GM21723 (cell line): ENCODE measurements at regions not wholly inside any gene's neighbourhood (a gene's known extent, or its start where the extent isn't known, plus 50 kb on each side); places are given as distances from the start of the nearest gene placed in this dataset.
"Not testable (repeated sequence)": the region's sequence is repeated elsewhere in the genome, so short reads cannot be mapped to it uniquely, and the experiment has no call there.

Source experiments
- ATAC-seq: cut with Tn5 transposase; IDR thresholded peaks from one replicate; pipeline ENCODE4 v1.9.1; 2021; ENCODE audit warnings: mild to moderate bottlenecking, moderate library complexity; ENCODE audit not compliant: unreplicated experiment

DNA sequence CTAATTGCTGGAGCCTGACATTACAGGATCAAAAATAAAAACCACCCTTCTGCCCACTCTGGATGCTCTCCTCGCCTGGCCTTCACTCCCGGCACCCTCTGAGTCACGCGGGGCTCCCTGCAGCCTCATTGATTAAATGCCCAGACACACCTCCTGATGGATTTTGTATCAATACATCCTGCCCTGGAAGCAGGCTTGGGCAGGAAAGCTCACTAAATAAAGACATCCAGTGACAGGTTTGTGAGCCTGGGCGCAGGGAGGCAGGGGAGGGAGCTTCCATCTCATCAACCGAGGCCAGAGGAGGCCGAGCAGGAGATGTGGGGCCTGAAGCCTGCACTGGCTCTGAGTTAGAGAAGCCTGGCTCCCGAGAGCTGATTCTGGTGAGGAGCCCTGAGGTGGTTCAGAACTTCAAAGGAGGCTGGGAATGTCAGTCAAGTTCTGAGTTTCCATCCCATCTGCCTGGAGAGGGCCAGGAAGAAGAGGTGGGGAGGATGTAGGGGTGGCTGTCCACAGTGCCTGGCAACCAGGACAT is 318.6 kb downstream of the ADGRD1 start:
- not testable (repeated sequence) for ATAC-seq

DNA sequence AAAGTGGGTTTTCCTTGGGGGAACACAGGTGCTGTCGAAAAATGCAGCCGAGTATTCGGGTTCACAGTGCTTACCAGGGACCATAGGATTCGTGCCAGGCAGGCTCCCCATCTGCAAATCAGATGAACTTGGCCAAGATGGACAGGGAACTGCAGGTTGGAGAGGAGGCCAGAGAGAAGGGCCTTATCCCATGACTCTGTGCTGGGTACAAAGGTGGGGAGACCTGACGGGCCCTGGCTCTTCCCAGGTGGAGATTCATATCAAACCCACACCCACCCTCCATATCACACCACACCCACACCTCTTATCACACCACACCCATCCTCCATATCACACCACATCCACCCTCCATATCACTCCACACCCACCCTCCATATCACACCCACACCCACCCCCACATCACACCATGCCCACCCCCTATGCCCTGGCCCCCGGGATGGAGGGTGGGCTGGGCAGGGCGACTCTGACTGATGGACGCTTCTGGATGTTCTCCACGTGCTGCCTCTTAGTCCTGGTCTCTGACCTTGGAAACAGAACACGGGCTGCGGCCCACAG is 319.7 kb downstream of the ADGRD1 start:
- ATAC-seq: no peak

DNA sequence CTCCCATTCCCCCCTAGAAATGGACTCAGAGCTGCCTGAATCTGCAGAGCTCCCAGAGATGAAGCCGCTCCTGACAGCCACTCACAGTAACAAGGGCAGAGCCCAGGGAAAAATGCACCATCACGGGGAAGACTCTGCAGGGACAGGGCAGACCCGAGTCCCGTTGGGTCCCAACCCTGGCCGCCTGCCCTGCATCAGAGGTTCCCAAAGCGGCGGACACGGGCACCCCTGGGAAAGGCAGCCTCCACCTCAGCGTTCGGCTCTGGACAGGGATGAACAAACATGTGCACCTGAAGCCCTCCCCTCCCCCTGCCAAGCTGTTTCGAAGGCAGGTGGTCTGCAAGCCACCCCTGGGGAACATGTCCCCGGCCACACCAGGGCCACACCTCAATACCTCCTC is 320.4 kb downstream of the ADGRD1 start:
- ATAC-seq: no peak

- ATAC-seq: no peak
These were observed 321.2 kb downstream of the ADGRD1 start for GRCh38 chr12:131274906-131275305.

GRCh38 chr12:131275824-131276223 is 322.1 kb downstream of the ADGRD1 start:
- ATAC-seq: no peak

- ATAC-seq: no peak
These were observed 322.9 kb downstream of the ADGRD1 start for GRCh38 chr12:131276501-131277185.

GRCh38 chr12:131277186-131278091 is 323.7 kb downstream of the ADGRD1 start:
- ATAC-seq: not testable (repeated sequence)

GRCh38 chr12:131278451-131279115 is 324.9 kb downstream of the ADGRD1 start:
- not testable (repeated sequence) for ATAC-seq

DNA sequence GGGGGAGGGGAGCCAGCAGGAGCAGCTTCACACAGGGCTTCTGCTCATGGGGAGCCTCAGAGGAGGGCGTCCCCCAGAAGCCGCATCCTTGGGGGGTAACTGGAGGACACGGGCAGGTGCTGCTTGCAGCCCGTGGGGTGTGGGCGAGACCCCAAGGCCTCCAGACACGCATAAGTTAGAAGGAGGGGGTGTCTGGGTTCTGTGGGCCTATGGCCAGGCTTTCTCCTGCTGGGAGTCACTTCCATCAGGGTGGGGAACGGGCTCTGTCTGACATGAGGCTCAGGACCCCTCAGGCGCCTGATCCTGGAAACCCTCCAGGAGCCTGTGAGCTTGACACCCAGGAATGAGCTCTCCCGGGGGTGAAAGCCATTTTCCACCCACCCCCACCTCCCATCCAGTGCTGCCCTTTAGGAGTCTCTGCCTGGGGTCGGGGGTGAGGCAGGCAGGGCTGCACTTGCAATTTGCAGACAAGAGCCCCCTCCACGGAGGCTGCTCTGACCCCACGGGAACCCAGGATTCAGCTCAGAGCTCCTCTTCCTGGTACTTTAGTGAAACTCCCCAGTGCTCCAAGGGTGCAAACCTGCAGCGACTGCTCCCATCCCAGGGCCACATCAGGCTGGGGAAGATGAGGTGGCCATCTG is 325.7 kb downstream of the ADGRD1 start:
- ATAC-seq: no peak

DNA sequence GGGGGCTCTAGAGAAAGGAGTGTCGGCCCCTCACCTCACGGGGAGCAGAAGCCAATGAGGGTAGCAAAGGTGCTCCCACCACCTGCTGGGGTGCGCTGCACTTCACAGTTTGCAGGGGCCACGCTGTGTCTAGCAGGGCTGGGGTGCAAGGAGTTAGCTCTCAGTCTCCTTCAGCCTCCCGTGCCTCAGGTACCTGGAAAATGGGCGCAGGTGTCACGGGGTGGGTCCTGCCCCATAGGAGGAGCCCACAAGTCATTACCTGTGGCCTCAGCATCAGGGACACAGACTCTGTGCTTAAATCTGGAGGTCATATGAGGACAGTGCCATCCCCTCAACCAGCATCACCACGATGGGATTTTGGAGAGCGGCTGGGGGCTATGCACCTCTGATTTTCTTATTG is 326.7 kb downstream of the ADGRD1 start:
- no peak for ATAC-seq

DNA sequence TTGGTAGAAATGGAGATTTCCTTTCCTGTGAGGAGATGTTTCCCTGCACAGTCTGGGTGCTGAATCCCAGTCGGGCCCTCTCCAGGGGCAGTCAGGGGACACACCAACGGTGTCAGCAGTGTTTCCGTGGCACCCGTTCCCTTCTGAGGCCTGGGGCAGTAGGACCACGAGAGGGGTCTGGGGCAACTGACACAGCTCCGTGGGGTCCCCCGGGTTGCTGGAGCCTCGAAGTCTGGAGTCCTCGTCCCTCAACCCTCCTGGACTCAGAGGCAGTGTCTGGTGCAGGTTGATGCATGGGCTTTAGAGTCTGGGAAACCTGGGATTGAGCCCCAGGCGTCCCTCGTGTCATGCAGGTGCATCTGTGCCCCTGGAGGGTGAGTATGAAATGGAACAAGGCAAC is 327.3 kb downstream of the ADGRD1 start:
- no peak for ATAC-seq

DNA sequence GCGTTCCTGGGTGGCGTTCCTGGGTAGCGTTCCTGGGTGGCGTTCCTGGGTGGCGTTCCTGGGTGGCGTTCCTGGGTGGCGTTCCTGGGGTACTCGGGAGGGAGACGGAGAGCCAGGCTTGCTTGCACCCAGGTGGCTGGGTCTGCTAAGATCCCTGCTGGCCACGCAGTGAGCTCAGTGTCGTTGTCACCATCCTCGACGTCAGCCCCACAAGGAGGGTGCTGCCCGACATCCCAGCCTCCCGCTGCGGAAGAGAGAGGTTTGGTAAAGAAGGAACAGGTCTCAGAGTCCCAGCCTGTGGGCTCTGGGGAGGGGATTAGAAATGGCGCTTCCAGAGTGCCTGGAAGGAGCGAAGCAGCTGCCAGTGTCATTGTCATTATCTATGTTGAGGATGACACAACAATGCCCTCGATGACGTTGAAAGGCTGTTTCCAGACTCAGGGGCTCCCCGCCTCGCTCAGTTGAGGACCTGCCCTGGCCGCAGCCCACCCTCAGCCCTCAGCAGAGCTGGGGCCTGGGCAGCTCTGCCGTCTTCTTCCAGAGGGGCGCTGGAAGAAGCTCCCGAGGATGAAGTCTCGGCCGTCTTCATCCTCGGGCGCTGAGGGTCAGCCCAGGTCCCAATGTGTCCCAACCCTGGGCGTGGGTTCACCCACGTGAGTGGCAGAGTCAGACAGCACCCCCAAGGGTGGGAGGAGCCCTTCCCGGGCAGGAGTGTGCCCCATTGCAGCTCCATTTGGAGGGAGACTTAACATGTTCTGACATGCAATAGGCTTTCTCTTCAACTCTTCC is 328.8 kb downstream of the ADGRD1 start:
- no peak for ATAC-seq

- ATAC-seq: no peak
These were observed 329.6 kb downstream of the ADGRD1 start for GRCh38 chr12:131283191-131283861.

DNA sequence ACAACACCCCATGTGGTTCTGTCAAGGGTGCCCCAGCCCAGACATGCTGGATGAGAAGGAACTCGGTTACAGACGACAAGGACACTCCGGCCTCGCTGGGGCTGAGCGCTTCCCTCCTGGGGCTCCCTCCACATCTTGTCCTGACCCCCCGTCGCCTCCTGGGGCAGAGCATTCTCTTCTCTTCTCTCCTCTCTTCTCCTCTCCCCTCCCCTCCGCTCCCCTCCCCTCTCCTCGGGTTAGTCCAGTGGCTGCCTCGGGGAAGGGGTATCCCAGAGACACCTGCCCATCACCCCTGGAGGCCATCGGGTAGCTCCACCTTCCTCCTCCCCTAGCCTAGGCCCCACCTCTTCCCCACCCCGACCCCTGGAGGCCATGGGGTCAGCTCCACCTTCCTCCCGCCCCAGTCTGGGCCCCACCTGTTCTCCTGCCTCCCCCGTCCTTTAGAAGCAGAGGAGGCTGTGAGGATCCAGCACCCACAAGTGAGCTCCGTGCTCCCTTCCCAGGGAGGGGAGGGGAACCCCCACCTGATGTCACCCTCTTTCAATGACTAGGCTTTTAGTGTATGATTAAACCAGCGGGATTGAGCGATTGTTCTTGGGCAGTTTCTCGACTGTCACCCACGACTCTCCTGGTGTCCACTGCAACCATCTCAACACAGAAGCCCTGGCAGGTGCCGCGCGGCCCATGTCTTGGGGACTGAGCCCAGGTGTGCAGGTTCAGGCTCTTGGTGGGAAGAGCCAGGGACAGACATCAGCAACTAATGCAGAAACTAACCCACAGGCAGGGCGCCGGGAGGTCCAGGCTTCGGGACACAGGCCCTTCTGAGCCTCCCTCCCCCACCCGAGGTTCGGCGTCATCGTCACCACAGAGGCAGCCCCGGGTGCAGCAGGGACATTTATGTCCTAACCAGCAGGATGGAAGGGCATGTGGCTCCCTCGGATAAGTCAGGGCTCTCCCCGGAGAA is 330.4 kb downstream of the ADGRD1 start:
- ATAC-seq: not testable (repeated sequence)

GRCh38 chr12:131284954-131285904 is 331.5 kb downstream of the ADGRD1 start:
- ATAC-seq: not testable (repeated sequence)

- not testable (repeated sequence) for ATAC-seq
These were observed 332.2 kb downstream of the ADGRD1 start for GRCh38 chr12:131285905-131286295.

DNA sequence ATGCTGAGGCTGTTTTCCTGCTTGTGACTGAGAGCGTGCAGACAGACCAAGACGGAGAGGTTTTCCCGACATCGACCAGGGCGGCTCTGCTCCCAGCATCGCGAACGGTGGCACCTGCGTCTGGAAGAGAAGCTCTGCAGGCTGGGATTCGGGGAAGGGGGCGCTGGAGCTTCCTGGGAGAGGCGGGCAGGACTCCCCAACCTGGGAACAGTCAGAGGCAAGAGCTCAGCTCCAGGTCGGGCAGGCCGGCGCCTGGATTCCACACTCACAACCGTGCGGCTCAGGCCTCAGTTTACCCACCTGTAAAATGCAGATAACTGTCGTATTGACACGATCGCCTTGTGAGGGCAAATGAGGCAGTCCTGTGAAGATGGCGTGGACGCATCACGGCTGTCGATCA is 332.6 kb downstream of the ADGRD1 start:
- ATAC-seq: not testable (repeated sequence)
